Stimulated activated CD8-positive, alpha-beta memory T cell treated with anti-CD3 and anti-CD28 coated beads, Interleukin-7, amount 100 ng/mL, for 1 hour (primary cell): ENCODE measurements at regions not wholly inside any gene's neighbourhood (a gene's known extent, or its start where the extent isn't known, plus 50 kb on each side); places are given as distances from the start of the nearest gene placed in this dataset.
"Not testable (repeated sequence)": the region's sequence is repeated elsewhere in the genome, so short reads cannot be mapped to it uniquely, and the experiment has no call there.

Source experiments
- DNase-seq, 2 donors: peaks; one replicate each; pipeline ENCODE4 v3.0.0-alpha.2; 2020; ENCODE audit warnings: low read depth in 2 of 2

DNA sequence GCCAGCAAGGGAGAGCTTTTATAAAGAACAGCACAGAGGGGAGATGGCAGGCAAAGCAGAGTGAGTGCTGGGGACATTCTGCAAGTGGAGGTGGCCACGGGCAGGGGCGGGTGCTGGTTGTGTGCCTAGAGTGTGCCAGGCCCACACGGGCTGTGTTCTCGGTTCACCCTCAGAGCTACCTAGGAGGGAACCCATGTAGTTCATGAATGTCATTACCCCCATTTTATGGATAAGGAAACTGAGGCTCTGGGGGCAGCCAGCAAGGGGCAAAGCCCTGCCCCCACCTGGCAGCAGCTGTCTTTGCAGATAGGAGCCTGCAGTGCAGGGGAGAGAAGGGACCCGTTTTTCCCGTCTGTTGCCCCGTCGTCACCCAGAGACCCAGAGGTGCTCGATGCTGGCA is 85.2 kb upstream of the NCOR2 start:
- DNase-seq, result no peak

- DNase-seq, result no peak
These were observed 84.3 kb upstream of the NCOR2 start for GRCh38 chr12:124651516-124652273.

- DNase-seq, result no peak
These were observed 83.5 kb upstream of the NCOR2 start for GRCh38 chr12:124650912-124651311.

DNA sequence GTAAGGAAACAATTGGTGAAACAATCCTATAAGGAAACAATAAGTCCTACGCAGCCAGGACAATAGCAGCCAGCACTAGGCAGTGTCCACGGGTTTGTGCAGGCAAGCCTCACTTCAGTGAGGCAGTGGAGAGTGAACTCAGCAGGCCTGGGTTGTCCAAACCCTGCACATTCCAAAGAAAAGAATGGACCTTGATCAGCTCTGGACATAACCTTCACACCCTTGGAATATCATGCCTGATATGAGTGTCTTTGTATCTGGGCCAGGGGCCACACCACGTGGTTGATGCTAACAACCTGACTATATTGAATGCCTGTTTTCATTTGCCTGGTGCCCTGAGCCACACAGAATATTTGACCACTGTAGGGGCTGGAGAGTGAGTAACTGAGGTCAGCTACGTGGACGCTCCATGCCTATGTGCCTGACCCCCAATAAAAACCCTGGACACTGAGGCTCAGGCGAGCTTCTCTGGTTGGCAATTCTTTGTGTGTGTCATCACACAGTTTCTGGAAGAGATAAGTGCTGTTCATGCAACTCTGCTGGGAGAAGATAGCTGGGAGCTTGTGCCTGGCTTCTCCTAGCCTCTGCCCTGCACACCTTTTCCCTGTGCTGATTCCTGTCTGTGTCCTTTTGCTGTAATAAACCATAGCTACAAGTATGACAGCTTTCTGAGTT is 81.4 kb upstream of the NCOR2 start:
- DNase-seq, result no peak

GRCh38 chr12:124647316-124647715 is 79.9 kb upstream of the NCOR2 start:
- DNase-seq, result no peak

DNA sequence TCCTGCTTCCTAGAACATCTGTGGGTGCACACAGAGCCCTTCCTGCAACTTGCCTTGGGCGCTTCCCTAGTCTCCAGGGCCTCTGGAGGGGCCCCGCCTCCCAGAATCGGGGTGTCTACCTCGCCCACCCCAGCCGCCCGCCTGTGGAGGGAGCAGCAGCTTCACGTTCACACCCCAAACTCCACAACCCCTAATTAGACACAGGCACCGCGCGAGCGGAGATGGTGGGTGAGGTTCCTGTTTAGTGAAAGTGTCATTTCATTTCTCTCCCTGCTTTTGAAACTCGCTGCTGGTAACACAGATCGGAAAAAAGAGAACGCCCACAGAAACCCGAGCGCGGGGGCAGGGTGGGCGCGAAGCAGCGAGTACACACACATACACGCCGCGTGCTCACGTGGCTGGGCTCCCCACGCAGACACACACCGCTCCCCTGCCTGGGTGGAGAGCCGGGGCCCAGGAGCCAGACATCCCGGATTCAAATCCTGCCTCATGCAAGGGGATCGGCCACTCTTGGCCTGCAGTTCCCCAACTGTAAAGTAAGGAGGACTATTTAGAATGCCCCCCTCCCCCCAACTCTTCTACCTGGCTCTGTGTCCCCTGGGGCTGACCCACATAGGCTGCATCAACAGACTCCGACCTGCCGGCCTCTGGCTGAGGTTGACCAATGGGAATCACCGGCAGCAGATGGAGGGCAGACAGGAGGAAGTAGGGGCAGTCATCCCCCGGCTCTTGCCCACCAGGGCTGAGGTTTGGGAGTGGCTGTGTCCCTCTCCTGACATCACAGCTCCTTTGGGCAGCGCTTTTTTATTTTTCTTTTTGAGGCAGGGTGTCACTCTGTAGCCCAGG is 79.2 kb upstream of the NCOR2 start:
- DNase-seq, result peak in 1 of 2 donors; percentile 8

- no peak for DNase-seq
These were observed 78.3 kb upstream of the NCOR2 start for GRCh38 chr12:124645530-124646244.

- DNase-seq, result not testable (repeated sequence)
These were observed 76.4 kb upstream of the NCOR2 start for GRCh38 chr12:124643768-124644167.

- no peak for DNase-seq
These were observed 74.7 kb upstream of the NCOR2 start for GRCh38 chr12:124642105-124642504.

DNA sequence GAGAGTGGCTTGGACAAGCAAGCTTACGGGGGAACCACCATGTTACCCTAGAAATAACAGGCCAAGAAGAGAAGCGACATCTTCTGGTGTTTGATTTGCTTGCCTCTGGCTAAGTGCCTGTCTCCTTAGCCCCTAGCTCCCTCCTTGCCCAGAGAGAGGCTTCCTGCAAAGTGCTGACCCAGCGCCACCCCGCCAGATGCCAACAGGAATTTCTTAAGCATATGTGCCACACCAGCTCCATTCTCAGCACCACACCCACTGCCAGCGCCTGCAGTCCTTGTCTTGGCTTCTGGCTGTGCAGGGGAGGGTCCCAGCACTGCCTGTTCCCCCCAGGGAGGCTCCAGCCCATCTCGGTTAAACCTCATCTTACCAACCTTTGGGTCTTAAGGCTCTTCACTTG is 74.2 kb upstream of the NCOR2 start:
- DNase-seq, result no peak

- no peak for DNase-seq
These were observed 72.6 kb upstream of the NCOR2 start for GRCh38 chr12:124640056-124640455.

DNA sequence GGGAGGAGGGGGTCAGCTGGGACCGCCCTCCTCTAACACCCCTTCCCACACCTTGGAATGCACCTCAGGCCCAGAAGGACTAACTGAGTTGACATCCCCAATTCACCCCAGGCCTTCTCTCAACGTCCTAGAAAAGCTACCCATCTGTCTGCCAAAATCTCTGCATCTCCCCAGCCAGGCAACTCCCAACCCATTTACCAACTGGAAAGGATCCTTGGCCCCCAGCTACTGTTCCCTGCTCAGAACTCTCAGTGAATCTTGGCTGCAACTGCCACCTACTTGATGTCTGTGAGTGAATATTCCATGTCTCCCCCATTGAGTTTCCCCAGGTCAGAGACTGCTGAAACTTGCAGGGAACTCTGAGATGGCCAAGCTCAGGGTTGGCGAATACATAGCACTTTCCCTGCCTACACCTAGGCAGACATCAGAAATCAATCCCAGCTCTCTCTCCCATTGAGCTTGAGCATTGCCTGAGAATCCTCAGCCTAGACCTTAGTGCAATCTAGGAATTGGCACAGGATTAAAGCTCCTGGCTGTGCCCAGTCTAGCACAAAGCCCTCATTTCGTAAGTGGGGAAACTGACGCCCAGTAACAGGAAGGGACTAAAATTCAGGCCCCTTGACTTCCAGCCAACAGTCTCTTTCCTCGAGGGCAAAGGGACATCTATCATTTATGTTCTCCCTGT is 71.9 kb upstream of the NCOR2 start:
- DNase-seq, result no peak

- DNase-seq, result no peak
These were observed 70.2 kb upstream of the NCOR2 start for GRCh38 chr12:124637581-124637981.

DNA sequence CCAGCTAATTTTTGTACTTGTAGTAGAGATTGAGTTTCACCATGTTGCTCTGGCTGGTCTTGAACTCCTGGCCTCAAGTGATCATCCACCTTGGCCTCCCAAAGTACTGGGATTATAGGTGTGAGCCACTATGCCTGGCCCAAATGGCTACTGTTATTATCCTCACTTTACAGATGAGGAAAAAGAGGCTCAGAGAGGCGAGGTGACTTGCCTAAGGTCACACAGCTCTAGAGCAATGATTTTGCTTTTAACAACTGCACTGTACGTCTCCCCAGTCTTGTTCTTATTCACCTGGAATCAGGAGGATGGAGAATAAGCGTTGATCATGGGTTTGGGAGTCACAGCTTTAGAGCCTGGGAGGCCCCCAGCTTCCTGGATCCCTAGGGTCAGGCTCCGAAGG is 69.8 kb upstream of the NCOR2 start:
- no peak for DNase-seq

GRCh38 chr12:124636138-124636978 is 68.9 kb upstream of the NCOR2 start:
- DNase-seq, result peak in 1 of 2 donors; percentile 12

- DNase-seq, result no peak
These were observed 67.9 kb upstream of the NCOR2 start for GRCh38 chr12:124635316-124635715.

GRCh38 chr12:124633365-124634362 is 66.3 kb upstream of the NCOR2 start:
- no peak for DNase-seq

GRCh38 chr12:124632519-124632984 is 65.1 kb upstream of the NCOR2 start:
- no peak for DNase-seq

GRCh38 chr12:124631681-124632256 is 64.4 kb upstream of the NCOR2 start:
- no peak for DNase-seq
